PC-9 (cell line): ENCODE measurements at regions not wholly inside any gene's neighbourhood (a gene's known extent, or its start where the extent isn't known, plus 50 kb on each side); places are given as distances from the start of the nearest gene placed in this dataset.

ENCODE experiments used
- BruUV-seq: library from RNA; stranded (reverse); fragments of 400-500 nt; replicated peaks from 2 replicates; lab custom pipeline; 2021; lab: Mats Ljungman, UMichigan
- CTCF ChIA-PET: fragments of 300-600 bp; sonication (Branson Sonifier 250); formaldehyde crosslinking; loops from one replicate; lab custom pipeline; 2022; ENCODE audit warnings: antibody characterized with exemption; lab: Charles Lee
- POLR2A ChIA-PET: fragments of 300-600 bp; sonication (Branson Sonifier 250); formaldehyde crosslinking; loops from one replicate; lab custom pipeline; 2022; ENCODE audit warnings: antibody characterized with exemption; ENCODE audit not compliant: unreplicated experiment; lab: Charles Lee
- DNase-seq, 2 experiments: peaks; one replicate each; pipeline versions ENCODE4 v3.0.0 to v3.0.0-alpha.2; 2015 to 2022; ENCODE audit warnings: mixed read lengths in 1 of 2
- H2AFZ ChIP-seq: fragments of 200-600 bp; sonication (generic); 2 replicates; pipeline ENCODE4 v1.8.1; 2017; ENCODE audit warnings: antibody characterized with exemption
- H3F3A ChIP-seq: fragments of 200-600 bp; sonication (generic); 2 replicates; pipeline ENCODE4 v1.8.1; 2017; ENCODE audit warnings: antibody characterized with exemption, mild to moderate bottlenecking, low read depth; ENCODE audit not compliant: insufficient read depth
- H3K27ac ChIP-seq: fragments of 200-600 bp; sonication (generic); 2 replicates; pipeline ENCODE4 v1.6.1; 2016; ENCODE audit warnings: mixed run types
- H3K27me3 ChIP-seq: fragments of 200-600 bp; sonication (generic); 2 replicates; pipeline ENCODE4 v1.6.1; 2016; ENCODE audit warnings: low read depth, mixed run types; ENCODE audit not compliant: insufficient read depth
- H3K36me3 ChIP-seq: fragments of 200-600 bp; sonication (generic); 2 replicates; pipeline ENCODE4 v1.6.1; 2016; ENCODE audit warnings: low read depth, mixed run types
- H3K4me1 ChIP-seq: fragments of 200-600 bp; sonication (generic); replicated peaks from 2 replicates; pipeline ENCODE4 v1.6.1; 2016; ENCODE audit warnings: mixed run types; ENCODE audit not compliant: insufficient read depth
- H3K4me2 ChIP-seq: fragments of 200-600 bp; sonication (generic); 2 replicates; pipeline ENCODE4 v1.6.1; 2017; ENCODE audit warnings: mixed run types
- H3K4me3 ChIP-seq: fragments of 200-600 bp; sonication (generic); 2 replicates; pipeline ENCODE4 v1.6.1; 2016; ENCODE audit warnings: mixed run types
- H3K79me2 ChIP-seq: fragments of 200-600 bp; sonication (generic); 2 replicates; pipeline ENCODE4 v1.6.1; 2017; ENCODE audit warnings: low read depth, mixed run types
- H3K9me2 ChIP-seq: fragments of 200-600 bp; sonication (generic); 2 replicates; pipeline ENCODE4 v1.8.1; 2017; ENCODE audit warnings: mild to moderate bottlenecking; ENCODE audit not compliant: insufficient read depth
- H3K9me3 ChIP-seq: fragments of 200-600 bp; sonication (generic); 2 replicates; pipeline ENCODE4 v1.8.1; 2016; ENCODE audit warnings: low read depth; ENCODE audit not compliant: insufficient read depth
- H4K20me1 ChIP-seq: fragments of 200-600 bp; sonication (generic); 2 replicates; pipeline ENCODE4 v1.8.1; 2017; ENCODE audit not compliant: insufficient read depth
- CTCF ChIP-seq: fragments of 200-600 bp; sonication (generic); conservative IDR thresholded peaks from 2 replicates; pipeline ENCODE4 v1.6.1; 2017; ENCODE audit warnings: mixed run types, antibody characterized with exemption, mild to moderate bottlenecking, moderate library complexity
- EZH2 ChIP-seq: fragments of 200-600 bp; sonication (generic); IDR thresholded peaks from 2 replicates; pipeline ENCODE4 v1.8.0; 2017; ENCODE audit warnings: antibody characterized with exemption, low read depth
- intact Hi-C: fragments of 100-400 bp; cut with micrococcal nuclease; formaldehyde crosslinking; loops from one replicate; pipeline ENCODE4 v1.10.0; 2022; ENCODE audit not compliant: unreplicated experiment

- CTCF ChIA-PET = no interaction called here
- H2AFZ ChIP-seq = no peak overlapping the region
- BruUV-seq = no TSS peak
Observed at GRCh38 chr2:155965415-155966063, 367.0 kb downstream of the NR4A2 start.

GRCh38 chr2:155961641-155962040 is 370.9 kb downstream of the NR4A2 start:
- ChIA-PET POLR2A (no interaction called here), CTCF (no interaction called here)
- H3K79me2 ChIP-seq = no peaks in the 10 kb centered on the region
- H3K9me2 ChIP-seq = no peaks in the 10 kb centered on the region
- no peaks in the 10 kb centered on the region for H3F3A ChIP-seq
- intact Hi-C loops = no loop called here
- H3K36me3 ChIP-seq = no peaks in the 10 kb centered on the region
- TF ChIP-seq CTCF = no peak
- no peak for TF ChIP-seq EZH2
- H3K9me3 ChIP-seq = no peaks in the 10 kb centered on the region
- H3K27me3 ChIP-seq = no peaks in the 10 kb centered on the region
- H3K4me1 ChIP-seq = no peaks in the 10 kb centered on the region
- no peak overlapping the region for H3K4me3 ChIP-seq
- no peaks in the 10 kb centered on the region for H4K20me1 ChIP-seq
- no peak overlapping the region for H3K27ac ChIP-seq
- BruUV-seq = no TSS peak
- H2AFZ ChIP-seq = no peak overlapping the region
- no peak overlapping the region for H3K4me2 ChIP-seq
- DNase-seq = no peak

More at GRCh38 chr2:155965415-155966063, 367.0 kb downstream of the NR4A2 start:
- POLR2A ChIA-PET = no interaction called here
- TF ChIP-seq CTCF = no peak
- no peak for TF ChIP-seq EZH2
- Histone ChIP-seq H3K4me3 (no peak overlapping the region), H3K27me3 (no peaks in the 10 kb centered on the region), H3K4me1 (no peaks in the 10 kb centered on the region), H3K79me2 (no peaks in the 10 kb centered on the region), H4K20me1 (no peaks in the 10 kb centered on the region), H3K4me2 (no peak overlapping the region), H3K36me3 (no peaks in the 10 kb centered on the region), H3K9me3 (no peaks in the 10 kb centered on the region), H3F3A (no peaks in the 10 kb centered on the region), H3K9me2 (no peaks in the 10 kb centered on the region), H3K27ac (no peak overlapping the region)
- intact Hi-C loops = no loop called here
- no peak for DNase-seq

- no peaks in the 10 kb centered on the region for H3K4me1 ChIP-seq
- ChIA-PET CTCF (no interaction called here), POLR2A (no interaction called here)
- no peak for DNase-seq
- no peak overlapping the region for H3K4me3 ChIP-seq
- no peaks in the 10 kb centered on the region for H3K79me2 ChIP-seq
- H3F3A ChIP-seq = no peaks in the 10 kb centered on the region
- H3K9me3 ChIP-seq = no peaks in the 10 kb centered on the region
- no peaks in the 10 kb centered on the region for H3K9me2 ChIP-seq
- H3K27ac ChIP-seq = no peak overlapping the region
- no peaks in the 10 kb centered on the region for H3K27me3 ChIP-seq
- H3K4me2 ChIP-seq = no peak overlapping the region
- H2AFZ ChIP-seq = no peak overlapping the region
- intact Hi-C loops = no loop called here
- no peaks in the 10 kb centered on the region for H3K36me3 ChIP-seq
- no peaks in the 10 kb centered on the region for H4K20me1 ChIP-seq
- TF ChIP-seq EZH2 (no peak), CTCF (no peak)
- no TSS peak for BruUV-seq
Observed at GRCh38 chr2:155958834-155959233, 373.7 kb downstream of the NR4A2 start.
